GM21619 (cell line): ENCODE measurements at regions not wholly inside any gene's neighbourhood (a gene's known extent, or its start where the extent isn't known, plus 50 kb on each side); places are given as distances from the start of the nearest gene placed in this dataset.

Source experiments
- ATAC-seq: cut with Tn5 transposase; IDR thresholded peaks from one replicate; pipeline ENCODE4 v1.9.1; 2021; ENCODE audit not compliant: unreplicated experiment

DNA sequence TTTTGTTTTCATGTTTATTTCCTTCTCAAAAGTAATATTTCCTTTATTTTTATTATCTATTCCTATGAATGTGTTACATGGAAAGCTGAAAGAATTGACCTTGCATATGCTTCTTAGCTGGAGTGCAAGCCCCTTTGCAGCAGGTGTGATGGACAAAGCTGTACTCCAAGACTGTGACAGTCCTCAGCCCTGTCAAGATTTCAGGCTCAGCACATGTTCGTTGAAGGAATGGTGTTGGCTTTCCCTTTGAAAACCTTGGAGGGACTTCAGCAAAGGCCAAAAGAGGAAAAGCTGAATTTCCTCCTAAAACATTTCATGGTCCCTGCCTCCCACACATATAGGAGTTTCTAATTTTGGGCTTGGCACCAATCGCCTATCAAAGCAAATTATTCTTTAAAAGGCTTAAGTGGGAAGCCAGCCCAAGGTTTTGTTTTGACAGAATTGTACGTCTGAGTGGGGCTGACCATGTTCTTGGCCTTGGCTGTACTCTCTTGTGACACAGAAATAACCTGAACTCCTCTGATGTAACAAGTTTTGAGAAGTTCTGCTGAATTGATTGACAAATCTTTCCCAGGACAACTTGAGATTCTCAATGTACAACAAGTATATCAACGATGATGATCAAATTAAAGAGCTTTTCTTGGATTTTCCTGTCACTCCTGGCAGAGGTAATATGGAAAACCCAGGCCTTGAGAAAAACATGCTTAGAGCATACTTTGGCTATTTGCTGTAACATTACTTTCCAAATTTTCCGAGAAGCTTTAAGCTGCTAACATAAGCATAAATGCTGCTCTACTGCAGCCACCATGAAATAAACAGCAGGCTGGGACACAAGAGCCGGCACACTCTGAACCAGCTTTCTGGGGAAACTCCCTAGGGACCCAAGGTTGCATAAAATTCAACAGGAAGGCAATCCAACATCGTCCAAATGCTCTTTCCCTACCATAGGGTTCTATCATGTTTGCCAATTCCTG, 135.7 kb upstream of the ZNF648 start:
- no peak for ATAC-seq

DNA sequence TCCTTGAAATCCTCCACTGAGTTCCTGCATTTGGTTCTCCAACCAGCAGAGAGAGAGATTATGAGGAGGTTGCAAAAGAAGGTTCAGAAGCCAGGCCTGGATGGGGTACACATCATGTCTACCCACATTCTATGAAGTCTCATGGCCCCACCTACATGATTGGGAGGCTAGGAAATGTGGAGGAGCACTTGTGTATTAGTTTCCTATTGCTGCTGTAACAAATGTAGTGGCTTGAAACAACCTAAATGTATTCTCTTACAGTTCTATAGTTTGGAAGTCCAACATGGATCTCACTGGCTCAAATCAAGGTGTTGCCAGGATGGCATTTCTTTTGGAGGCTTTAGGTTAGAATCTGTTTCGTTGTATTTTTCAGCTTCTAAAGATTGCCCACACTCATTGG, 134.2 kb upstream of the ZNF648 start:
- ATAC-seq = no peak

DNA sequence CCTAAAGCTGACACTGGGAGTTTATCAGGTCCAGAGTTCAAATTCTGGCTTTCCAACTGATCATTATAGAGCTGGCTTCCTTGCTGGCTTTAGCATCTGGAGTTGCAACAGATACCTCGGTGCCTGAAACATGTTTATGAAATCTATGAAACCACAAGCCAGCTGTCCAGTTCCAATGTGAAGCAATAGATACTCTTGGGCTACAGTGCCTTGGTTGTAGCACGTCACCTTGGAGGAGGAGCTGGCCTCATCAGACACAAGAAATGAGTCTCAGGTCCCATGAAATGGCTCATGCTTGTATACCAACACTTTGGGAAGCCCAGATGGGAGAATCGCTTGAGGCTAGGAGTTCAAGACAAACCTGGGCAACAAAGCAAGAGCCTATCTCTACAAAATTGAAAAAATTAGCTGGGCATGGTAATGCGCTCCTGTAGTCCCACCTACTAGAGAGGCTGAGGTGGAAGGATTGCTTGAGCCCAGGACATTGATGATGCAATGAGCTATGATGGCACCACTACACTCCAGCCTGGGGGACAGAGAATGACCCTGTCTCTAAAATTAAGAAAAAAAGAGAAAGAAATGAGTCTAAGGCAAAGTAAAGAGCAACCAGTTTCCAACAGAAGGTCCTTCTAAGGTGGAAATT, 132.5 kb upstream of the ZNF648 start:
- ATAC-seq = no peak

DNA sequence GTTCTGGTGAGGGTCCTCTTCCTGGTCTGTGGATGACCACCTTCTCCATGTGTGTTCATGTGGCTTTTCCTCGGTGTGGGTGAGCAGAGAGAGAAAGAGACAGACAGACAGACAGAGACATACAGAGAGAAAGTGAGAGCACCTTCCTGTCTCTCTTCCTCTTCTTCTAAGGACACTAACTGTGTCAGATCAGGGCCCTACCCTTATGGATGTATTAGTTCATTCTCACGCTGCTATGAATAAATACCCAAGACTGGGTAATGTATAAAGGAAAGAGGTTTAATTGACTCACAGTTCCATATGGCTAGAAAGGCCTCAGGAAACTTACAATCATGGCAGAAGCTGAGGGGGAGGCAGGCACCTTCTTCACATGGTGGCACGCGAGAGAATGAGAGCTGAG, 131.5 kb upstream of the ZNF648 start:
- no peak for ATAC-seq

DNA sequence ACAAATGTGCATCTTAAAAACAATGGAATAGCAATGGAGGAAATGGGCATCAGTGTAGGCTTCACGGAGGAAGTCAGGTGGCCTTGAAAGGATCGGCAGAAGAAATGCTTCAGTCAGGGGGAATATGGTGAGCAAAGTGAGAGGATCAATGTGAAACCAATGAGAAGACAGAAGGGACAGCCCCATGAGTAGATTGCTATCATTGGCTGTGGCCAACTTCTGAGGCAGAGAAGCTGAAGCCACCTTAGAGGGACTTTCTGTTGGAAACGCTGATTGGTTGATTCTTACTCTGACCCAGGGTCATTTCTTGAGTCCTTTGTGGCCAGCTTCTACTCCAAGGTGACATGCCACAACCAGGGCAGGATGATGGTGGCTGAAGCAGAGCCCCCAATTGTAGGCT, 130.7 kb upstream of the ZNF648 start:
- no peak for ATAC-seq

DNA sequence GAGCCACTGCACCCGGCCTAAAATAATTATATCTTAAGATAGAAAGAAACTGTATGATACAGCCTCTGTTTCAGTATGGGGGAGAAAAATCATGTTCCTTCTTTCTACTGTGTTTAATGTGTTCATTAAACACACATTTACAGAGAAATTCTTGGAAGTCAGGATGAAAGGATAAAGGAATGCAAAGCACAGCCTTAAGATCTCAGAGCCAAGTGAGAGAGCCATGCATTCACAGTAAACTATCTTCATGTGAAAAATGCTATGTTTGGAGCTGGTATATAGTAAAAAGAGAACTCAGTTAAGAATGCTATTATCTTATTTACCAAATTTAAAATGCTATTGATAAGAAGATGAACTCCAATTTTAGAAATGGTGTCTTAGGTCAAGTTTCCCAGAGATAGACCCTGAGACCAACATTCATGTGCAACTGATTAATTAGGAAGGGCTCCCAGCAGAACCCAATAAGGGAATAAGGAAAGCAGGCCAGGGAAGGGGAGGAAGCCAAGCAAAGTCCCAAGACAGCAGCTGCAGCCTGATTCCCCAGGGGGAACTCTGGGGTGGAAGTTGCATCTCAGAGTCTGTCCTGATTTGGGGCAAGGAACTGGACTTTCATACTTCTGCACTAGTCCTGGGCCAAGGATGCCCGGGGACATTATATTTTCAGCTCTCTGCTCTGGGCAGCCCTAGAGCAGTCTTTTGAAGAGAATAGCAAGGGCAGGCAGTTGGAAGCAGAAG, 130.0 kb upstream of the ZNF648 start:
- ATAC-seq = no peak

DNA sequence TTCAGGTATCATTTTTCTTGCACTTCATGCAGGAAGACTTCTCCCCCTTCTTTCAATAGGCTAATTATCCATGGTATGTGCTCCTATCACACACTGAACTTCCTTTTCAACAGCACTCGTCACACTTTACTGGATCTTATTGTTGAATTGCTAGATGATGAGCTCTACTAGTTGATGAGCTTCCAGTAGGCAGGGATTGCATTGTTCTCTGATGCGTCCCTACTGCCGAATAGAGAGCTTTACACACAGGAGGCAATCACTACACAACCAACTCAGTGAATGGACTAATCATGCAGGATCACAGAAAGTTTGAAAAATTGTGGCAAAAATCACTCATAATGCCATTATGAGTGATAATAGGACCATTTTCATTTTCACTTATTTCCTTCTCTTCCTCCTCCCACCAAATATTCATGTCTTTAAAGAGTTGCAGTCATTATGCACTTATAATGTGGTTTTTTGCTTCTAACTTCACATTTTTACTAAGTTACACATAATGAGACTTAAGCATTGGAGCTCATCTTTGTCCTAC, 128.1 kb upstream of the ZNF648 start:
- no peak for ATAC-seq

DNA sequence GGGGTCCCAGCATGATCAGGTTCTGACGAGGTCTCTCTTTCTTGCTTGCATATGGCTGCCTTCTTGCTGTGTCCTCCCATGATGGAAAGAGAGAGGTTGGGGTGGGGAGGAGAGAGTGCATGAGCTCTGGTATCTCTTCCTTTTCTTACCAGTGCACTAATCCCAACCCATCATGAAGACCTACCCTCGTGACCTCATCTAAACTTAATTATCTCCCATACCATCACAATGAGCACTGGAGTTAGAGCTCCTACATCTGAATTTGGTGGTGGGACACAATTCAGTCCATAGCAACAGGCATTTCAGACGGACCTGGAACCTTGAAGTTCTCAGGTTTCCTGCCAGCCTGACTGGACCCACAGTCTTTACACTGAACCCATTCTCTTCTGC, 125.2 kb upstream of the ZNF648 start:
- ATAC-seq = no peak

DNA sequence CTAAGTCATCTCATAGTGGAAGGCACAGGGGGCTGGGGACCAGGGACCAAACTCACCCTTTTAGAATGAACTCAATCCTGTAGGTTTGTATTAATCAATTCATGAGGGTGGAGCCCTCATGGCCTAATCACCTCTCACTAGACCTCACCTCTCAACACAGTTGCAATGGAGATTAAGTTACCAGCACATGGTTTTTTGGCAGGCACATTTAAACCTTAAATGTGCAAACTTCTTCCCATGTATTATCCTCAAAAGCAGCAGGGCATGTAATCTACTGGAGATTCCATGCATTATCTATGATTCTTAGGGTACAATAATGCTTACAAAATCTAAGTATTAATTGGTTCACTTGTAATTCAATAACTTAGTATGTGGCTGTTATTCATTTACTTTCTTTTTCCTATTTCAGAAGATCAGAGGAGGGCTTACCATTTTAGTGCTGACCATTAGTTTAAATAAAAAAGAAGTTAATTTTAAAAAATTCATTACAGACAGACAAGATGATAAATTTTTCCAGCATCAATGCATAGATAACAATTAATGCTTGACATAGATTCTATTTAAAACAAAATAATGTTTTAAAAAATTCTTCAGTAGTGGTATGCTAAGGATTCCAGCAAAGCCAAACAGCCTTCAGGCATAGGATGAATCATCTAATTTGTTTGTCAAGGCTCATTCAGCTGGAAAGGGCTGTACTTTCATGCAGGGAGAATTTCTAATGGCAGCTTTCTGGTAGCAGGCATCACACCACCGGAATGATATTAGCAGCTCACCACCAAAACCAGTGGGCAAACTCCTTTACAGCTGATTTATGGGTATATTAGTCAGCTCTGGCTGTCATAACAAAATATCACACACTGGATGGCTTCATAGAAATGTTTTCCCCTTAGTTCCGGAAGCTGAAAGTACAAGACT, 124.6 kb upstream of the ZNF648 start:
- no peak for ATAC-seq

DNA sequence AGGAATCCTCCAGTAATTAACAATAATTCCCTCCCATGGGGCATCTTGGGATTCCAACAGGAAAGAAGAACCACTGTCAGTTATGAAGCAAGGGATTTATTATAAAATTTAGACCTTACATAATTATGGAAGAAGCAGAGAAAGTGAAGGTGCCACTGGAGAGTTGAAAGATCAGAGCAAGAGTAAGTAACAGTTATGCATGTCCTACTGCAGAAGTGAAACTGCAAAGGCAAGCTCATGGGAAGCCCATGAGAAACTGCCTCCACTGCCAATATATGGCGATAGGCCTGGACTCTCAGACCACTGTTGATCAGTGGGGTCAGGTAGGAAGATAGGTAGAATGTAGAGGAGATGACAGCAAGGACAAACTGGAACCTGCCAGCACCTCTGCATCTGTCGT, 123.6 kb upstream of the ZNF648 start:
- ATAC-seq = no peak

DNA sequence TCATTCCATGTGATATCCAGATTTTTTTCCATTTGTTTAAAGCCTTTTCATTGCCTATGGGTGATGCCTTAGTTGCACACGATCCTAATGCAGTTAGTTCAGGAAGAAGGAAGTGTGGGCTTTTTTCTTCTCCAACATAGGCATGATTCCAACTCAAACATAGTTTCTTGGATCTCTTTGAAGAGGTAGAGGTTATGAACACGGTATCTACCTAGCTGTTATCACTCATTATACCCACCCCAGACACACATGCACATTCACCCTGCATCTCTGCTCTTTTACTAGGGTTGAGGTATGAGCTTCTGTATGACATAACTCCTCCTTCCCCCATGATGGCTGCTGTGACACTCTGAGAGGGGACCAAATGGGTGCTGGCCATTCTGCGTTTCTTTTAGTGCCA, 122.1 kb upstream of the ZNF648 start:
- ATAC-seq = no peak

DNA sequence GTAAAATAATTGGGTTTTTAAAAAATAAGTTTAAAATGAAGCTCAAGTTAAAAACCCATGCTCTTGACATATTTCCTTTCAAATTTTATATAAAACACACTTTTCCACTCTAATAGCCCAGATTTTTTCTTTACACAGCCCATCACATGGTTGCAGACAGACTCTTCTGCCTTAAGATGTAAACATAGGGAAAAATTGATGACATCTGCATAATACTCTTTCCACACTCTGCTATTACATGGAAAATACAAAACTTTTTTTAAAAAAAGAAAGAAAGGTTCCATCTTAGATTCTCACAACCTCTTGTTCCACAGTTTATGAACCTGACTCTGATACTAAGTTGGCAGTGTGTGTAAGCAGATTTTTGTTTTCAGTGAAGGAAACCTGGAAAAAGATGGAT, 120.8 kb upstream of the ZNF648 start:
- ATAC-seq = no peak

DNA sequence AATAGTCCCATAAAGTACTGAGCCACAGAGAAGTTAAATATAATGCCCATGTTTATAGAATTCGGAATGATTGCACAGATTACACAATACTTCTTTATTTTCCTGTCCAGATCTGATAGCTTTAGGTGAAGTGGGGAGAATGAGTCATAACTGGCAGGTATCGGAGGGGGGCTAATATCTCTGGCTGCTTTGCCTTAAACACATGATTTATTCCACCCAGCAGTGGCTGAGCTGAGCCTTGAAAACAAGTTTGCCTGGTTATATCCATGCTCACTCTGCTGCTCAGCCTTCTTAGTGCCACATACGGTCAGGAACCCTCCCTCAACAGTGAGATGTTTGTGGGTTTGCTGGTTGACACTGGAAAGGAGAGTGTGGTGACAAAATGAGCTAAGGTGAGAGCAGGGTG, 119.7 kb upstream of the ZNF648 start:
- no peak for ATAC-seq

DNA sequence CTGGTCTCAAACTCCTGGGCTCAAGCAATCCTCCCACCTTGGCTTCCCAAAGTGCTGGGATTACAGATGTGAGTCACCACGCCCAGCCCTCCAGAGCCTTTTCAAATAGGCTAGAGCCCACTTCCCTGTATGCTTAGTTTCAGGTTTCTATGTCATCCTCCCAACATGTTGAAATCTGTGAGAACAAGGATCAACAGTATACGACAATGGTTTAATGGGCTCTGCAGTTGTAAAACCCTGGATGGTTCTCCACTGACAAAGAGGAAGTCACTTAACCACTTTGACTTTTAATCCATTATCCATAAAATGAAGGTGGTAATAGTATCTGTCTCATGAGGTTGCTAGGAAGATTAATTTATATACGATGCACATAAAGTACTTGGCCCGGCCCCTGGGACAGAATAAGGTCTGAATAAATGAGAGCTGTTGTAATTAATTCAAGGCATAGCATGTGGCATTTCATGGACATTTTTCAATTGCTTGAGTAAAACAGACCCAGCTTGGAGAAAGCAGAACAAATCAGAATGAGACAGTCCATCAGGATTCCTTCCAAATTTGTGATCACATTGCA, 113.9 kb upstream of the ZNF648 start:
- ATAC-seq = no peak

DNA sequence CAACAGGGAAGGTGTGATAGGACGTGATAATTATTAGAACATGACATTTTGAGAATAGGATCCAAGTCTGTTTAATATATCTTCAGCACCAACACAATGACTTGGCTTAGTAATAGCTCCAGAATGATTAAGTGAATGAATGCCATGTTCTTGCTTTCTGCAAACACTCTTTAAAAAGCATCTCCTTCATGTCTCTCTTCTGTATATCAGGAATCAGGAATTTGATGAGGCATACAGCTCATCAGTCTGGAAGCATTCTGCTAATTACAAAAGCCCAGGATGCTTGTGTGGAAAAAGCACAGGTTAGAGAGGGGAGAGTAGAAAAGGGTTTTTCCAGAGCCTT, 113.0 kb upstream of the ZNF648 start:
- ATAC-seq = no peak

DNA sequence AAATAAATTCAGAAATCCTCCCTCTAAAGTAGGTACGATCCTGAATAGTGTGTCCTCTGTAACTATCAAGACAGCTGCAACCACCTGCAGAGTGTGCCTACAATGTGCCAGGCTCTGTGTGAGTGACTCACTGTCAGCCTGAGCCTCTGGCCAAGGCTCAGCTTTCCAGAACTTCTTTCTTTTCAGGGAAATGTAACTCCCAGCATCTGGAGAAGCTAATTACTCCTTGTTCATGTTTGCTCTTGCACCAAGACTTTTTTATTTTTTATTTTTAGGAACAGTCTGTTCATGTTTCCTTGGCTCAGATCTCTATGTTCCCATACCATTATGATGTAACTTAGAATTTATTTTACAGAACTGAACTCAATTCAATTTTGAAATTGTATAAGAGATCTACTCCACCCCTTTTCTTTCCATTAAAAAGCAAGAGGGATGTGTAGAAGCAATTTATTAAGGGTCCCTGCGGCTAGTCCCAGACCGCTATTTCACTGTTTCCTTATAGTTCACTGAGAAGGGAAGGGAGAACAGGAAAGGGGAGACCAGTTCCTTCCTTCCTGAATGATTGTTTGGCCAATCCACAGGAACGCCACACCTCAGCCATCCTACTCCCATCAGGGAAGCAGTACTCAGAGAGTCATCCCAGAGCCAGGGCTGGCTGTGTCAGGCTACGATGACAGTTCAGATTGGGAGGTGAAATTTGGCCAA, 112.4 kb upstream of the ZNF648 start:
- no peak for ATAC-seq

DNA sequence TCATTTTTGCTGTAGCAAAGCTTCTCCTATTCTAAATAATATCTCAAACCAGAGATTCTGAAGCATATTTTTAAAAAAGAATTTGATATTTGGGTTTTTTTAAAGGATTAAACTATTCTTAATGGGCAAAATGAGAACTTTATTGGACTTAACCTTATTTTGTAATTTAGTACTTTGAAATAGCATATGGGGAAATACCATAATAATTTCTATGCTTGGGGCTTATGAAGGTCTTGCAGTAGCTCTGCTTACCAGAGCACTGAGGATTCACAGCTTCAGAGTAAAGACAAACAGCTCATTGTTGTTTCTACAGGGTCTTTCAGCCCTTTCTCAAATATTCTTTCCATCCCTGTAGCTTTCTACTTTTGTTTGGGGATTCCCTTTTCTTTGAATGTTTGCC, 111.2 kb upstream of the ZNF648 start:
- no peak for ATAC-seq

DNA sequence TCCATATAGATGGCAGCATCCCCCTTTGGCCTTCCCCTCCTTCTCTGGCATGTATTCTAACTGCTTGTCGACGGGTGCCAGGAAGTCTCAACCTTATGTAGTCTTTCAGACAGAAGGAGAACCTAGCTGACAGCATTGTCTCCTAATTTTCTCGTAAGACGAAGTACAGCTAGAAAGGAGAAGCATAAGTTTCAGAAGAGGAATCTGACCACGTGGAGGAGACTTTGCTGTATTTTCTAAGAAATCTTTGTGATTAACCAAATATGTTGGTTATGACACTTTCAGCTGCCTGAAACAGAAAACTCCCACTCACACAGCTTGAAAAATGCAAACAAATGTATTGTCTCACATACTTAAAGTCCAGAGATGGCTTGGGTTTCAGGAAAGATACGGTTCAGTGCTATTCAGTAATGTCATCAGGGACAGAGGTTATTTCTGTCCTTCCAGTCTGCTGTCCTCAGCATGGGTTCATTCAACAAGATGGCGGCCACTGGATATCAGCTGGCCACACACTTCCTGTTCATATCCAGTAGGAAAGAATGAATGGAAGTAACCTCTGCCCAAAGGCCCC, 109.5 kb upstream of the ZNF648 start:
- peak; percentile 65 for ATAC-seq

DNA sequence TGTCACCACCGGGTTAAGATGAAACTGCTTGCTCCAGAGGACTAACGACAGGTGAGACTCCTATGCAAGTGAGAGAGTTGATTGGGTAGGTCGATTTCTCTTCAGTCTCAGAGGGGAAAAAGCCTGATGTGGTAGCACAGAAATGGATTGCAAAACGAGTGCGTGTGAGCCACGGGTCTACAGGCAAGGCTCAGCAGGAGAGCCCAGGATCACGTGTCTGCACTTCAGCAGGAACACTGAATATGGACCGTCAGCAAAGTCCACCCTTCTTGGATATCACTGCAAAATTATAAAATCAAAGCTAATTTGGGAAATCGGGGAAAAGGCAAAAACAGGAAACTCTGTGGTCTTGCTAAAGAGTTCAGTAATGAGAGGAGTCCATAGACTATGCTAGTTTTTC, 107.7 kb upstream of the ZNF648 start:
- ATAC-seq = no peak
